GM18498 (cell line): ENCODE measurements at regions not wholly inside any gene's neighbourhood (a gene's known extent, or its start where the extent isn't known, plus 50 kb on each side); places are given as distances from the start of the nearest gene placed in this dataset.

Experiments used
- ATAC-seq: cut with Tn5 transposase; IDR thresholded peaks from one replicate; pipeline ENCODE4 v1.9.1; 2021; ENCODE audit warnings: mild to moderate bottlenecking, moderate library complexity; ENCODE audit not compliant: unreplicated experiment

DNA sequence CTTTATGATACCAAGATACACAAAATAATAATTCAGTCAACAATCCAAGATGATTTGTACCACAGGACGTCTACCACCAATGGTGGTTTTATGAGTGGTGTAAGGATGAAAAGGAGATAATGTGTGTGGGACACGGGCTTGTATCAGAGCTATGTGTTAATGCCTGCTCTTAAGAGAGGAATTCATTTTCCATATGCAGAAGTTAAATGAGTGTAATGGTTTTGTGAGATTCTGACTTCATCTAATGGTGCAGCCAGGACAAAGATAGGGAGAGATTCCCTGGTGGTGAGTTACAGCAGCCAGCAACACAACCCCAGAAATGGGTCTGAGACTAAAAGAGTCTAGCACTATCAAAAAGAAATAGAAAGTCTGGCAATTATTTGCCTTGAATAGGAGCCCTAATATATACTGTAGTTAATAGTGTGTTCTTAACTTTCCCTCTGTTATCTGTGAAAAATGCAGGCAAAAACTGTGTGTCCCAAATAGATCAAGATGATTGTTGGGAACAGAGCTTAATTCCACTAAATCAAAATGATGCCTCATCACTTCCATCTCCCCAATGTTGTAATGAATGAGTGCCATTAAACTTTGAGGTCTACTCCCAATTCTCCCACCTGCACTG is 455.0 kb upstream of the TCF4 start:
- ATAC-seq: no peak

DNA sequence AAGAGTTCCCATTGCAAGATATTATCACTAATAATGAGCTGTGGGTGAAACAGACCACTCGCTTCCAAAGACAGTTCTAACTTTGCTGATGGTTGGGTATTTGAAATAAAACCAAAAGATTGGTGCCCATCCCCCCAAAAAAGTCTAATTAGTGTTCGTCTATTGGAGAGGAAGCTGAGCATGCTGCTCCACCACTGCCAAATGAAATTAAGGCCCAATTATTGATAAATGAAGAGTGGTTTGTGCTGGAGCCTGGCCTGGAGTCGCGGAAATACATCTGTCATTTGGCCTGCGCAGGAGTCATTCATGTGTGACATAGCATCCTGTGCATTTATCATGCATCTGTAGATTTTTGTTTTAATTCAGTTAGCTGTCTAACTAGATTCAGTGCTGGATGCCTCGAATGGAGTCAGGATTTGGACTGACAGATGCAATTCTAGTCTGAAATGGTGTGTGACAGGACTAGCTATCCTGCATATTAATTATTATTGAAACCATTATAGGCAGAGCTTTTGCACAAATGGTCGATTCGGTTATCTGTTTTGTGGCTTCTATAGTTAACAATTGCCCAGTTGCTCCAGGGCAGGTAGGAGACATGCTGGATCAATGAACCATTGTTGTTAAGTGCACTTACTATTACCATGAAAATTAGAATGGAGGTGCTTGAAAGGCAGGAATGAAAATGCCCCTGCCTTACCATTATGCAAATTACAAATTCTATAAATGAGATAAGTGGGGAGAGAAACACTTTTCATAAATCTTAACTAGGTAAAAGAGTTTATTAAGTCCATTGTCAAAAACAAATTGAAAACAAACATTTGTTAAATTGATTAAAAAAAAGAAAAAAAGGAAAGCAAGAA is 450.4 kb upstream of the TCF4 start:
- no peak for ATAC-seq

DNA sequence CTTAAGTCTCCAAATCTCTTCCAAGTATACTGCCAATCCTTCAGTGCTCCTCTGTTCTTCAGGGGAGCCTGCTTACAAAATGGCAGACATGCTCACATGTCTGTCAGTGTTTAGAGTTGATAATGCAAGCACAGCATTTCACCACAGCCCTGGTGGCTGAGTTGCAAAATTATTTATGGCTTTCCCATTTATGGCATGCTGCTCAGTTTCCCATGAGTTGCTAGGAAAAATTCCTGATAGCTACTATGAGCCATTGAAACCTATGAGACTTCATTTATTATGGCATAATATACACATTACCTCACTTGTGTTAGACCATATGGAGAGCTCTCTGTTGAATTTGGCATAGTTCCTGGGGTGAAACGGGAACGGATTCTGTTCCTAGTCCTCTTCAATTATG is 448.7 kb upstream of the TCF4 start:
- ATAC-seq: no peak

DNA sequence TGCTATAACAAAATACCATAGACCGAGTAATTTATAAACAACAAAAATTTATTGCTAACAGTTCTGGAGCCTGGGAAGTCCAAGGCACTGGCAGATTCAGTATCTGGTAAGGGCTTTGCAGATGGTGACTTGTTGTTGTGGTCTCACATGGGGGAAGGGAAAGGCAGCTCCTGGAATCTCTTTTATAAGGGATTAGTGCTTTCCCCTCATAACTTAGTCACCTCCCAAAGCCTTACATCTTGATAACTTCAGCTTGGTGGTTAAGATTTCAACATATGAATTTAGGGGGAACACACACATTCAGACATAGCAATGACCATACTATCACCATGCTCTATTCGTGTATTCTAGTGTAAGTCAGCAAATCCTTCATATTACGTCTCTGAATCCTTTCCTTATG is 447.6 kb upstream of the TCF4 start:
- no peak for ATAC-seq

DNA sequence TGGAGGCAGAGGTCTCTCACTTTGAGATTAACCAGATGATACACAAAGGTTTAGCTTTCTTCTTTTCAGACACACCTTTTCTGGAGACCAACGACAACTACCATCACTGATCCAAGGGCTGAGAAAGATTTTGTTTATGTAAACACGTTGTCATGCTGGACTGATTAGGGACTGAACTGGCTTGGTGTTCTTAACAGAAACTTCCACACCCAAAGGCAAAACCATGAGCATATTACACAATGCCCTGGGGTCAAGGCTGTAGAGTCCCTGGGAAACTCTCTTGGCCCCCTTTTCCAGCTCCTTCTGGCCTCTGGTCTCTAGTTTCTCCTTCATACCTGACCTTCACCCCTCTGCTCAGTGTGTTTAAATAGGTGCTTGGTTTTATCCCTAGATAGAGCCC is 447.0 kb upstream of the TCF4 start:
- no peak for ATAC-seq

DNA sequence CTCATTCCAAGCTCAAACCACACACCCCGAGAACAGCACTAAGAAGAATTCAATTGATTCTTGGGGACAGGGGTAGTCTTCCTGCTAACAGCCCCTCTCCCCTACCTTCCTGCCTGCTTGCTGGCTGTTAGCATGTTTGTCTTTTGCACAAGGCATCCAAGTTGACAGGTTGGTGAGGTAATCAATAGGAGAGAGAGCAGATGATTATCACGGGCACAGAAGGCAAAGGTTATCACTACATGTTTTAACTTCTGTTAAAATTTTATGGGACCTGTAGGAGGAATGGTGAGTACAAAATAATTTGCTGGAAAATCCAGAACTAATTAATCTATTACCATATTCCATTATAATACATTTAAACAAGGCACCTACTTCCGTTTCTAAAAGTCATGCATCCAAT is 442.1 kb upstream of the TCF4 start:
- ATAC-seq: no peak

DNA sequence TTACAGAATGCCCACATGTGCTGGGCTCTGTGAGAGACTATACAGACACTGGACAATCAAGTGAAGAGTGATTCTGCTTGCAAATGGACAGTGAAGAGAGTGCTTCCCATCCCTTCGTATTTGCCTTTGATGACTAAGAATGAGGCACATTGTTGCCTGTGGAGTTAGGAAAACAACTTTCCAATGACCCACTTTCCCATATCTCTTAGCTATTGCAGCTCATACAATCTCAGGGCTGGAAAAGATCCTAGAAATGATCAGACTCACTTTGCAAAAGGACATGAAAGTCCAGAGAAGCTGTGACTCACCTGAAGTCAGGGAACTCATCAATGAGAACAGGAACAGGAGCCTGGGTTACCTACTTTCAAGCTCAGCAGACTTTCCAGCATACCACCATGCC is 440.5 kb upstream of the TCF4 start:
- no peak for ATAC-seq

DNA sequence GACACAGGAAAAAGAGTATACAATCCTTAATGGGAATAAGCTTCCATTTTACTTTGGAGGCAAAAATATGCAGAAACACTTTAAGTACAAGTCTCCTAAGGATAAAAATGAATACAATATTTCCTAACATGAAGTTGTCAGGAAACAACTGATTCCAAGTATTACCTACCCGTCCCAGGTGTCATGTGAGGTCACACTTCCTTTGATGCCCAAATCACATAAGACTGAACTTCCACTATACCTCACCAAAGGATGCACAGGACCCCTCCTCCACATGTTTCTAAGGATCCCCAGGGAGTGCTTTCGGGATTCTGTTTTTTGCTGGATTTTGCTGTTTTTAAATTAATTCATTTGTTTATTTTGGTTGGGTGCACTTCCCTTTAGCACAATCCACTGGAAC is 438.5 kb upstream of the TCF4 start:
- ATAC-seq: no peak

DNA sequence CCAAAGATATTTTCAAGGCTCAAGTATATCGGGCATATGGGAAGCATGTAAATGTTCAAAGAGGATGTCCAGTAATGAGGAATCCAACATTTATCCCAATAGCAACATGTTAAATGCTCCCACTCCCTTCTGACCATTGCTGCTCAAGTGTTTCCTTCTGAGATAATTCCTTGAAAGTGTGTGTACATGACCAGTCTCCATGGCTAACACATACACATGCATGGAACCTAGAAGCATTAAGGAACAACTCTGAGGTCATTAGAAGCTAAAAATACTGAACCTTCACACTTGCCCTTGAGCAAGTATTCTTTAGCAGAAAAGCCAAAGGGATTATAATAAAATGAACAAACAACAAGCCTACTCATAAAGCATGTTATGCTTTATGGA is 433.8 kb upstream of the TCF4 start:
- ATAC-seq: no peak

DNA sequence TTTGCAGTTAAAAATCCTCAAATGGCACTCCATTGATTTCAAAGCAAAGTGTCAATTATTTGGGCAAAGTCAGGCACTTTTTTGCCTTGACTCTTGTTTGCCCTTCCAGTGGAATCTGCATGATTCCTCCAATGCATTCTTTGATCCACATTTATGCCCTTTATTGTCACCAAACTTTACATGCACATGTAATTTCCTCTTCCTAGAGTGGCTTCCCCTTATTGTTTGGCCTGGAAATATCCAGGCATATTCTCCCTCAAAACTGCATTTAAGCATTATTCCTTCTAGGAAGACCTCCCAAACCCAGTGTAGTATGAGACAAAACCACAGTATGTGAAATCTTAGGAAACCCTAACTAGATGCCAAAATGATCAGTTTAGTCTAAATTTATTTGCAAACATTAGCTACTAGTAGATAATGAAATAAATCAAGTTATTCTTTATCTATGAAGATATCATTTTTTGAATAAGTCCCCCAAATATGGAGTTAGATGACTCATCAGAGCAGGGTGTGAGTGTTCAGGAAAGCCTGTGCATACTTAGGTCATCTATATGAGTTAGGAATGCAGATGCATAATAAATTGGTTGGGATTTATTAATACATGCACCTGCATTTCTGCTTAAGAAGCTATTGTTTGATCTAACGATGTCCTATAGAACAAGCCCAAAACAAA is 433.3 kb upstream of the TCF4 start:
- ATAC-seq: no peak

DNA sequence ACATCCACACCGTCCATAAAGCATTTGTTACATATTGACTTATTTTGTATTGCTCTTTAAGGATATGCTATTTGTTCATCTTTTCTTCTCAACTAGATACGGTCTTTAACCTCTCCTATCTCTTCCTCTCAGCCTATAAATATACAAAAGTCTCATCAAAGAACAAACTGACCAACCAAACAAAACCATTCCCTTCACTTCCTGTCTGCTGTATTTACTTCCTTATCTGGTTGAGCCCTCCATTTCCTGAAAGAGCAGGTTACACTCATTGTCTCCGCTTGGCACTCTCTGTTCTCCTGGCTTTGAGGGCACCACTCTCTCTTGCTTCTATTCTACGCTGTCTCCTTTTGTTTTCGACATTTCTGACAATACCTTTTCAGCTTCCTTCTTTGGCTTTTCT is 431.9 kb upstream of the TCF4 start:
- ATAC-seq: no peak

DNA sequence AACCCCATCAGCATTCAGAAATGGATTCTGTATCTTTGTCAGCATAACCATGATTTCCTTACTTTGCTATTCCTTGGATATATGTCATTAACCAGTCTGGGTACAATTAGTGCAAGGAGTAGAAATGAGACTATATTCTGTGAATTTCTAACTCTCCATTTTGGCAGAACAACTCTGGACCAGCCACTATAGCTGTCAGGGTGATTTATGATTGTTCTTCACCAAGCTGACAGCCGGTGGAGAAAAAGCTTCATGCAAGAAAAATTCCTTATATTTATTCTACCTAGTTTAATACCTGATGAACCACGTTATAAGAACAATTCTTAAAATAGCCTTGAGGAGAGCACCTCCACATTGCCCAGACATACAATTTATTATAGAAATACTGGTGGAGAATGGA is 431.2 kb upstream of the TCF4 start:
- ATAC-seq: no peak

DNA sequence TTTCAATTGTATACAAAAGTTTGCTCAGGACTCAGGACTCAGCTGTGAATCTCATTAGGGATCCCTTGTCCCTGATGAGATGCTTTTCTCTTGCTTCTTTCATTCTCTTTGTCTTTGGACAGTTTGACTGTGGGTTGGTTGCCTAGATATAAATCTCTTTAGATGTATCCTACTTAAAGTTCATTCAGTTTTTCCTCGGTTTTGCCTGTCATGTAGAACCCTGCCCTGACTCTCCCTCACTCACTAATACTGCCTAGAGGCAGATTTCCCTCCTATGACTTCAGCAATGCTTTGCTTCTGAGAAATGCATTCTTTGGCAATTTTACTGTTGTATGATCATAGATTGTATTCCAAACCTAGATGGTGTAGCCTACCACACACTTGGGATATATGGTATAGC is 421.4 kb upstream of the TCF4 start:
- no peak for ATAC-seq

DNA sequence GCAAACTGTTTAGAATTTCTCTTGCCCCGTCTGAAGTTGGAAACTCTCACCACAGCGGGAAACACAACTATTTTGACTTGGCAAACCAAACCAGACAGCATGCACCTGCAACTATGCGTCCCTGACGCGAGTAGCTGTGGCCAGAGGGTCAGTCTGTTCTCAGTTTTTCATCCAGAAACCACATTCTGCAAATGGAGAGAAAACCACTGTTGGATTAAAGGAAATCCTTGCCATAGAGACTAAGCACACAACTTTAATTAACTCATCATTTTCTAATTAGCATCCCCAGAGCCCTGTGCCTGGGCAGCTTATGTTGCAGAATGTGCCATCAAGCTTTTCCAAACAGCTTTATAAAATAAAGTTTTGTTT is 415.7 kb upstream of the TCF4 start:
- no peak for ATAC-seq

DNA sequence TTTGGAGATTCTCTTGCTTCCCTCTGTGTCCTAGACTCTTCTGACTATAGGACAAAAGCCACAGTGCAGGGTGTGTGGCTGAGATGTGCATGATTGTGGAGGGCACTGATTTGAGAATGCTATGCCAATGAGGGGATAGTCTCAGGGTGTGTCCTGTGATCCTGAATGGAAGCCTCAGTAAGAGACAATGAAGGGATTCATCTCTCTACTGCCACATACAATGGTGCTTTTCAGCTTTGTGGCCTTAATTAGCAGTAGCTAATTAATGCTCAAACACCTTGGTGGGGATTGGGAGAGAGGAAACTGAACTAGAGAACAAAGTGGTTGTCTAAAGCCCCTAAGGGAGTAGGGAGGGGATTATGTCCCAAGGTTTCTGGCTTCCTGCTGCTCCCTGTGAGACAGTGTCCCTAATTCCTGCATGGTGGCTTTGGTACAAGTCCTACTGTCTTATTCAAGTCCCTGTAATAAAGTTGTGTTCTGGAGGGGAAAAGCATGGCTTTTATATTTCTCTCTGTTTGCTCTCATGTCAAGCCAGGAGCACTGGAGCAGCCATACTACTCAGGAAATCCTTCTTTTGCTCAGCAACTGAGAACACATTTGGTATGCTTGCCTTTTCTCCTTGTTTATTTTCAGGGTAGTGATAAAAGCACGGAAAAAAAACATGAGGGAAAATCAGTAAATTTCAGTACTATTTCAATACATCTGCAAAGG is 415.2 kb upstream of the TCF4 start:
- ATAC-seq: no peak

DNA sequence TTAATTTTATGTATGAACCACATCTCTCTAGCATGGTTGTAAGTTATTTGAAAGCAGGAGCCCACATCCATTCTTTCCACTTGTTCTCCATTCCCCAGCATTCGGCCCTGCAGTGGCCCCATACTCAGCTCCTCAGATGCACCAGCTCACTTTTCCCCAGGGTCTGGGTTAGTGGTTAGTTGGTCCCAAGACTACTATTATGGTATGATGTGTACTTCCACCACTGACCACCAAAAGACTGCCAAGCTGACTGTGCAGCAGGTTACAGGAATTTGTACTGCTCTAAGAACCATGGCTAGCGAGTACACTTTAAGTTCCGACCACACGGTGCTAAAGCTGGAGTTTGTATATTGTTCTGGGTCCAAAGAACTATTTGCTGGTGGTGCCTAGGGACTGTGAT is 413.6 kb upstream of the TCF4 start:
- ATAC-seq: no peak

DNA sequence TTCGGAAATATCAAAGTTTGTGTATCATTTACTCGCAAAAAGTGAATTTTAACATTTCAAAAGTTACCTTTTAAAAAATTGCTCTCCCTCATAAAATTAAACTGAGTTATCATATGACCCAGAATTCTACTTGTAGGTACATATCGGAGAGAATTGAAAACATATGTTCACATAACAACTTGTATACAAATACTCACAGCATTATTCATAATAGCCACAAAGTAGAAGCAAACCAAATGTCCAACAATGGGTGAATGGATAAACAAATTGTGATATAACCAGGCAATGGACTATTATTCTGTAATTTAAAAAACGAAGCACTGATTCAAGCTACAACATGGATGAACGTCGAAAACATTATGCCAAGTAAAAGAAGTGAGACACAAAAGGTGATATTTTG is 412.0 kb upstream of the TCF4 start:
- ATAC-seq: no peak

DNA sequence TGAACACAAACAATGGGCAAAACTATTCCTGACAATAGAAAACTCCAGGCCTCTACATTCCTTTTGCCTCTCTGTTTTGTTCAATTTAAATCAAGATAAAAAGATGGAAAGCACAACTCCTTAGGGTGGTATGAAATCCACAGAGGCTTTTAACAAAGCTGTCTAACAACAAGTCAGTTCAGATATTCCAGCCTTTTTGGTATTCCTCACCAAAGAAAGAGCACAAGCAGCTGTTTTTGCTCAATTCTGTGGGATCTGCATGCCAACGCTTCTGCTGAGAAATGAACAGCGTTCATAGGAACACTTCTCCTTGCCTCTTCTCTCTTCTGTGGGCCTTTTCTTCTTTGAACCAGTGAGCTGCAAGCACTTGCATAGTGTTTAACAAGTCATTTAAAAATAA is 411.6 kb upstream of the TCF4 start:
- ATAC-seq: no peak

DNA sequence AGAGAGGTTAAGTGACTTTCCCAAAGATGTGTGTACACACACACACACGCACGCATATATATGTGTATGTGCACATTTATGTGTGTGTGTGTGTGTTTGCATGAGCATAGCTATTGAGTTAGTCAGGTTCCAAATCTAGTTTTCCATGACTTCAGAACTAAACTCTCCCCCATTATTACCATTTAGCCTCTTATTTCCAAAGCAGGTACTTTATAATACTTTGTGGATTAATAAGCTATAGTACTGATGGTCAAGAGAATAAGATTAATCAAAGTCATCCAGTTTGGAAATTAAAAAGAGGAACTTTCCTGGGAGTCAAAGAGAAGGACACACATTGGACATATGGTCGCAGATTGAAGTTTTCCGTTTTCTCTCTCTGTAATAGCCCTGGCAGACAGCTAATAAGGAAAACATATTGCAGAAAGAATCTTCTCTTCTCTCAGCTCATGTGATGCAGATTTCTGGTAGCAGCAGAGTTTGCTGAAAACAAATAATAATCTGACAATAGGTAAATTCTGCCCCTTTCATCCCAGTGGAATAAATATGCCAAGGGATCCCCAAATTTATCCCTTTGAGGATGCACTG is 410.9 kb upstream of the TCF4 start:
- ATAC-seq: no peak

DNA sequence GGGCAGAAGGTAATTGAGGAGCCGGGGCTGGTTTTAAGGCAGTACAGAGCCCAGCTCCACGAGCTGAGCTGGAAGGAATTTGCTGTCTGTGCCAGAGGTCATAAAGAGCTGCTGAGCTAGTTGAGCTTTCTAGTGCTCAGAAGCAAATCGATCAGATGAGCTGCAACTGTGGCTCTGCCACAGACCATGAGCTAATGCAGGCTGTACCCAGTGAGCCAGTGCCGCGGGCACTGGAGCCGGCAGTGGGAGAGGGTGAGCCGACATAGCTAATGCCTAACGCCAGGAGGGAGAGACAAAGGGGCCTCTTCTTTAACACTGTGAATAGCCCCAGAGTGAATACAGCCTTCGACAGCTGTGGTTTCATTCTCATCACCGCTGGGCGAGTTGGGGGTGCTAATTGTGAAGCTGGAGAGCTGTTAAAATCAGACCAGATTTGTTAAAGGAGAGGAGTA is 410.1 kb upstream of the TCF4 start:
- ATAC-seq: no peak

DNA sequence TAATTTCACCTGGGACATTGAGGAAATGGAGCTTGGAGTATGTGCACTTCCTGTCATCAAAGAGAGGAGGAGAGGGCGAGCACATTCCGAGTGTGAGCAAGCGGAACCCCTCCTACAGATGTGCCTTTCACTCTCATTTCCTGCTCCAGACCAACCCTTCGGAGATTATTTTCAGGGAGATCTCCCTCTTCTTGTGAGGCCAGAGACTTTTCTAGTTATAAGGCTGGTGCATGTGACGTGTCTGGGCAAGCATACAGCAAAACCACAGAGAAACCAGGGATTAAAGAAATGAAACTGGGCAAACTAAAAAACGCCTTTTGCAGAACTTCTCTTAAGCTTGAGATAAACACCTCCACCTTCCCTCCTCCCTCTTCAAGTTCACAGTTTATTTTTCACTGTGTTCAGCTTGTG is 409.2 kb upstream of the TCF4 start:
- ATAC-seq: peak; percentile 65
